Hepatocyte (in vitro differentiated cells): ENCODE measurements at regions not wholly inside any gene's neighbourhood (a gene's known extent, or its start where the extent isn't known, plus 50 kb on each side); places are given as distances from the start of the nearest gene placed in this dataset.
"Not testable (repeated sequence)": the region's sequence is repeated elsewhere in the genome, so short reads cannot be mapped to it uniquely, and the experiment has no call there.

Experiments
- DNase-seq: peaks from one replicate; pipeline ENCODE4 v3.0.0-alpha.2; 2016; ENCODE audit warnings: low spot score
- H2AFZ ChIP-seq: fragments of 200-600 bp; sonication (generic); 2 replicates; pipeline ENCODE4 v1.6.0; 2016; ENCODE audit warnings: antibody characterized with exemption, mild to moderate bottlenecking
- H3K27ac ChIP-seq: fragments of 200-600 bp; sonication (generic); 2 replicates; pipeline ENCODE4 v1.5.1; 2016; ENCODE audit warnings: mild to moderate bottlenecking
- H3K27me3 ChIP-seq: fragments of 200-600 bp; sonication (generic); 2 replicates; pipeline ENCODE4 v1.6.1; 2016
- H3K36me3 ChIP-seq: fragments of 200-600 bp; sonication (generic); replicated peaks from 2 replicates; pipeline ENCODE4 v1.5.1; 2016; ENCODE audit warnings: low read depth; ENCODE audit not compliant: insufficient read depth
- H3K4me1 ChIP-seq: fragments of 200-600 bp; sonication (generic); 2 replicates; pipeline ENCODE4 v1.5.1; 2016; ENCODE audit warnings: mild to moderate bottlenecking, moderate library complexity; ENCODE audit not compliant: insufficient read depth
- H3K4me2 ChIP-seq: fragments of 200-600 bp; sonication (generic); 2 replicates; pipeline ENCODE4 v1.6.0; 2016
- H3K4me3 ChIP-seq: fragments of 200-600 bp; sonication (generic); 2 replicates; pipeline ENCODE4 v1.5.1; 2016; ENCODE audit warnings: mild to moderate bottlenecking
- H3K79me2 ChIP-seq: fragments of 200-600 bp; sonication (generic); 2 replicates; pipeline ENCODE4 v1.6.0; 2017; ENCODE audit warnings: mild to moderate bottlenecking
- H3K9me2 ChIP-seq: fragments of 200-600 bp; sonication (generic); replicated peaks from 2 replicates; pipeline ENCODE4 v1.6.0; 2017; ENCODE audit warnings: mild to moderate bottlenecking; ENCODE audit not compliant: insufficient read depth
- H3K9me3 ChIP-seq: fragments of 200-600 bp; sonication (generic); 2 replicates; pipeline ENCODE4 v1.5.1; 2016; ENCODE audit warnings: low read depth, mild to moderate bottlenecking
- H4K20me1 ChIP-seq: fragments of 200-600 bp; sonication (generic); 2 replicates; pipeline ENCODE4 v1.6.0; 2016; ENCODE audit warnings: mild to moderate bottlenecking; ENCODE audit not compliant: insufficient read depth, poor library complexity, severe bottlenecking
- CTCF ChIP-seq: fragments of 200-600 bp; sonication (generic); IDR thresholded peaks from 2 replicates; pipeline ENCODE4 v1.5.1; 2016; ENCODE audit warnings: antibody characterized with exemption, mild to moderate bottlenecking; ENCODE audit not compliant: poor library complexity
- EZH2 ChIP-seq: fragments of 200-600 bp; sonication (generic); IDR thresholded peaks from 2 replicates; pipeline ENCODE4 v1.6.1; 2016; ENCODE audit warnings: antibody characterized with exemption, mild to moderate bottlenecking, borderline replicate concordance
- EZH2phosphoT487 ChIP-seq: fragments of 200-600 bp; sonication (generic); IDR thresholded peaks from one replicate; pipeline ENCODE4 v1.6.1; 2018; ENCODE audit warnings: antibody characterized with exemption, mild to moderate bottlenecking, low read depth, moderate library complexity; ENCODE audit not compliant: unreplicated experiment, severe bottlenecking
- WGBS: methylation state at CpG from one replicate; pipeline ENCODE4 v1.1.6; 2016; ENCODE audit warnings: low lambda C conversion rate; ENCODE audit errors: missing lambda C conversion rate; 5-methylcytosine and 5-hydroxymethylcytosine counted together

GRCh38 chr18:45343365-45343764 is 271.9 kb upstream of the SLC14A2 start:
- H3K9me2 ChIP-seq, result no peaks in the 10 kb centered on the region
- WGBS, result 81% methylated on average over 5 of the region's 5 CpGs
- no peak for DNase-seq
- H3K9me3 ChIP-seq, result no peaks in the 10 kb centered on the region
- H3K79me2 ChIP-seq, result no peaks in the 10 kb centered on the region
- no peak overlapping the region for H2AFZ ChIP-seq
- no peak overlapping the region for H3K4me3 ChIP-seq
- H3K4me2 ChIP-seq, result no peak overlapping the region
- no peak for TF ChIP-seq EZH2phosphoT487
- TF ChIP-seq EZH2, result no peak
- TF ChIP-seq CTCF, result no peak
- H3K27ac ChIP-seq, result no peak overlapping the region
- no peaks in the 10 kb centered on the region for H3K4me1 ChIP-seq
- H3K36me3 ChIP-seq, result no peaks in the 10 kb centered on the region
- no peaks in the 10 kb centered on the region for H3K27me3 ChIP-seq
- no peaks in the 10 kb centered on the region for H4K20me1 ChIP-seq

- not testable (repeated sequence) for H3K9me2 ChIP-seq, H3K36me3 ChIP-seq, H3K27ac ChIP-seq, H3K4me1 ChIP-seq, H3K79me2 ChIP-seq, H2AFZ ChIP-seq, DNase-seq, H3K27me3 ChIP-seq, H3K4me3 ChIP-seq, H3K4me2 ChIP-seq, H4K20me1 ChIP-seq, H3K9me3 ChIP-seq
- WGBS, result 86% methylated on average over 6 of the region's 6 CpGs
These were observed 270.6 kb upstream of the SLC14A2 start for GRCh38 chr18:45344680-45345079.

- Histone ChIP-seq H3K4me1 (no peaks in the 10 kb centered on the region), H3K27me3 (no peaks in the 10 kb centered on the region), H3K36me3 (no peaks in the 10 kb centered on the region), H3K4me3 (no peak overlapping the region), H3K4me2 (no peak overlapping the region), H2AFZ (no peak overlapping the region), H3K27ac (no peak overlapping the region), H3K9me2 (no peaks in the 10 kb centered on the region), H3K9me3 (no peaks in the 10 kb centered on the region), H3K79me2 (no peaks in the 10 kb centered on the region), H4K20me1 (no peaks in the 10 kb centered on the region)
- TF ChIP-seq EZH2phosphoT487 (no peak), EZH2 (no peak), CTCF (no peak)
- DNase-seq, result no peak
- WGBS, result 78% methylated on average over 4 of the region's 4 CpGs
These were observed 266.3 kb upstream of the SLC14A2 start for GRCh38 chr18:45349019-45349418.

GRCh38 chr18:45349467-45349866 is 265.8 kb upstream of the SLC14A2 start:
- H3K36me3 ChIP-seq, result no peaks in the 10 kb centered on the region
- H3K9me3 ChIP-seq, result no peaks in the 10 kb centered on the region
- H3K4me1 ChIP-seq, result no peaks in the 10 kb centered on the region
- no peak for DNase-seq
- no peak overlapping the region for H3K4me2 ChIP-seq
- no peak overlapping the region for H2AFZ ChIP-seq
- no peak overlapping the region for H3K4me3 ChIP-seq
- WGBS, result 90% methylated on average over 2 of the region's 2 CpGs
- no peaks in the 10 kb centered on the region for H3K79me2 ChIP-seq
- TF ChIP-seq EZH2 (no peak), EZH2phosphoT487 (no peak), CTCF (no peak)
- H3K9me2 ChIP-seq, result no peaks in the 10 kb centered on the region
- H3K27ac ChIP-seq, result no peak overlapping the region
- H3K27me3 ChIP-seq, result no peaks in the 10 kb centered on the region
- H4K20me1 ChIP-seq, result no peaks in the 10 kb centered on the region
